Mesothelial cell of epicardium (in vitro differentiated cells): ENCODE measurements at regions not wholly inside any gene's neighbourhood (a gene's known extent, or its start where the extent isn't known, plus 50 kb on each side); places are given as distances from the start of the nearest gene placed in this dataset.

Experiments used
- DNase-seq, 2 experiments: peaks; one replicate each; pipeline ENCODE4 v3.0.0; 2021; ENCODE audit warnings: low spot score in 2 of 2; ENCODE audit not compliant: unreplicated experiment in 2 of 2
- H3K27ac Mint-ChIP-seq: 2 replicates; pipeline ENCODE4 v1.8.0; 2021; ENCODE audit warnings: mixed read lengths
- H3K27me3 Mint-ChIP-seq: 2 replicates; pipeline ENCODE4 v1.8.0; 2021; ENCODE audit warnings: low read depth, mixed read lengths
- H3K36me3 Mint-ChIP-seq: 2 replicates; pipeline ENCODE4 v1.8.0; 2021; ENCODE audit warnings: mixed read lengths
- H3K4me1 Mint-ChIP-seq: 2 replicates; pipeline ENCODE4 v1.8.0; 2021; ENCODE audit warnings: mixed read lengths
- H3K4me3 Mint-ChIP-seq: 2 replicates; pipeline ENCODE4 v1.8.0; 2021; ENCODE audit warnings: mild to moderate bottlenecking, moderate library complexity, mixed read lengths
- H3K9me3 Mint-ChIP-seq: 2 replicates; pipeline ENCODE4 v1.8.0; 2021; ENCODE audit warnings: mixed read lengths
- TF ChIP-seq, protein P1 (sequence below): fragments of 200-600 bp; sonication (generic); IDR thresholded peaks from one replicate; pipeline ENCODE4 v1.5.0; 2021; ENCODE audit warnings: antibody characterized with exemption; ENCODE audit not compliant: unreplicated experiment

DNA sequence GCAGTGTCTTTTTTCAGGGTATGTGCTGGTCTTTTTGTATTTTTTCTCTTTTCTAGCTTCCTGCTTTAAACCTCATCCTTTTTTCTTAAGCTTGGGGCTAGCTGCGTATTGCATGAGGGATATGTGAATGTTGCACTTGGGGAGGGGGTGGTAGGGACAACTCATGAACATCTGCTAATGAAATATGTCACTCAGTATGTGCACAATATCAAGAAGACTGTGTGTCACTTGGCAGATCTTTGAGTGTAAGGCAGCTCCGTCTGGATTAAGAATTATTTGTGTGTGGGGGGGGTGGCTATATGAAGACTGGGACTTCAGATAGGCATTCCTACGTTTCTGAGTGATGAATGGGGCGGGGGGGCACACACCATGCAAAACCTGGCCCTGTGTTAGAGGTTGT, 170.4 kb upstream of the CACNA1E start:
- Mint-ChIP-seq H3K36me3 (no peaks in the 10 kb centered on the region), H3K27me3 (peaks cover 93% of the 10 kb centered on the region), H3K9me3 (no peaks in the 10 kb centered on the region), H3K4me1 (peaks cover 4% of the 10 kb centered on the region), H3K27ac (no peak overlapping the region), H3K4me3 (no peak overlapping the region)
- DNase-seq = no peak
- TF ChIP-seq, protein P1, sequence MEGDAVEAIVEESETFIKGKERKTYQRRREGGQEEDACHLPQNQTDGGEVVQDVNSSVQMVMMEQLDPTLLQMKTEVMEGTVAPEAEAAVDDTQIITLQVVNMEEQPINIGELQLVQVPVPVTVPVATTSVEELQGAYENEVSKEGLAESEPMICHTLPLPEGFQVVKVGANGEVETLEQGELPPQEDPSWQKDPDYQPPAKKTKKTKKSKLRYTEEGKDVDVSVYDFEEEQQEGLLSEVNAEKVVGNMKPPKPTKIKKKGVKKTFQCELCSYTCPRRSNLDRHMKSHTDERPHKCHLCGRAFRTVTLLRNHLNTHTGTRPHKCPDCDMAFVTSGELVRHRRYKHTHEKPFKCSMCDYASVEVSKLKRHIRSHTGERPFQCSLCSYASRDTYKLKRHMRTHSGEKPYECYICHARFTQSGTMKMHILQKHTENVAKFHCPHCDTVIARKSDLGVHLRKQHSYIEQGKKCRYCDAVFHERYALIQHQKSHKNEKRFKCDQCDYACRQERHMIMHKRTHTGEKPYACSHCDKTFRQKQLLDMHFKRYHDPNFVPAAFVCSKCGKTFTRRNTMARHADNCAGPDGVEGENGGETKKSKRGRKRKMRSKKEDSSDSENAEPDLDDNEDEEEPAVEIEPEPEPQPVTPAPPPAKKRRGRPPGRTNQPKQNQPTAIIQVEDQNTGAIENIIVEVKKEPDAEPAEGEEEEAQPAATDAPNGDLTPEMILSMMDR = no peak

- Mint-ChIP-seq H3K36me3 (no peaks in the 10 kb centered on the region), H3K27me3 (peaks cover 94% of the 10 kb centered on the region), H3K27ac (no peak overlapping the region), H3K4me1 (peaks cover 8% of the 10 kb centered on the region), H3K9me3 (no peaks in the 10 kb centered on the region), H3K4me3 (no peak overlapping the region)
- TF ChIP-seq, protein P1 = no peak
- no peak for DNase-seq
These were observed 169.9 kb upstream of the CACNA1E start for GRCh38 chr1:181313466-181313865.

DNA sequence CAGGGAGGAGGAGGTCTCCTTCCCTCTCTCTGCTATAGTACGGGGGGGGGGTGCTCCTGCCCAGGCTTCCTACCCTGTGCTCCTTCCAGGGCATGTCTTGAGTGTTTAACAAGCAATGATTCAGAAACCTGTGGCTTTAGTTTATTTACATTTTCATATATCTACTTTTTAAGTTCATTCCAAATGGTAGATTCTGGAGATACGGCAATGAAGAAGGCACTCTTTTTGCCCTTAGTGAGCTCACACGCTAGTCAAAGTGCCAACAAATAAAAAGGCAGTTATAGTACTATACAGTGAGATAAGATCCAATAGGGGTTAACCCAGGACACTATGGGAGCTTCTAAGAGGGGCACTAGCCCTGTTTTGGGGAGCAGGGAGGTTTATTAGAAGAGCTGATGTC, 169.3 kb upstream of the CACNA1E start:
- TF ChIP-seq, protein P1 = no peak
- peaks cover 94% of the 10 kb centered on the region for H3K27me3 Mint-ChIP-seq
- H3K36me3 Mint-ChIP-seq = no peaks in the 10 kb centered on the region
- H3K27ac Mint-ChIP-seq = no peak overlapping the region
- H3K4me1 Mint-ChIP-seq = peaks cover 11% of the 10 kb centered on the region
- DNase-seq = no peak
- H3K4me3 Mint-ChIP-seq = no peak overlapping the region
- H3K9me3 Mint-ChIP-seq = no peaks in the 10 kb centered on the region

GRCh38 chr1:181314959-181315358, 168.4 kb upstream of the CACNA1E start:
- no peak overlapping the region for H3K27ac Mint-ChIP-seq
- peaks cover 96% of the 10 kb centered on the region for H3K27me3 Mint-ChIP-seq
- DNase-seq = no peak
- no peak overlapping the region for H3K4me3 Mint-ChIP-seq
- peaks cover 11% of the 10 kb centered on the region for H3K4me1 Mint-ChIP-seq
- no peaks in the 10 kb centered on the region for H3K9me3 Mint-ChIP-seq
- H3K36me3 Mint-ChIP-seq = no peaks in the 10 kb centered on the region
- TF ChIP-seq, protein P1 = no peak

- TF ChIP-seq, protein P1 = no peak
These were observed 165.9 kb upstream of the CACNA1E start for GRCh38 chr1:181317261-181317930.

More at GRCh38 chr1:181317261-181317930, 165.9 kb upstream of the CACNA1E start:
- H3K27me3 Mint-ChIP-seq = peaks cover 99% of the 10 kb centered on the region
- H3K4me3 Mint-ChIP-seq = no peak overlapping the region
- H3K27ac Mint-ChIP-seq = no peak overlapping the region
- H3K9me3 Mint-ChIP-seq = no peaks in the 10 kb centered on the region
- DNase-seq = no peak
- no peaks in the 10 kb centered on the region for H3K36me3 Mint-ChIP-seq
- peaks cover 11% of the 10 kb centered on the region for H3K4me1 Mint-ChIP-seq
